BLaER1 (cell line): ENCODE measurements at regions not wholly inside any gene's neighbourhood (a gene's known extent, or its start where the extent isn't known, plus 50 kb on each side); places are given as distances from the start of the nearest gene placed in this dataset.
"Not testable (repeated sequence)": the region's sequence is repeated elsewhere in the genome, so short reads cannot be mapped to it uniquely, and the experiment has no call there.

ENCODE experiments used
- H3K27ac ChIP-seq: shearing (Covaris generic); formaldehyde crosslinking; 2 replicates; pipeline ENCODE4 v1.8.1; 2022
- H3K27me3 ChIP-seq: shearing (Covaris generic); formaldehyde crosslinking; 2 replicates; pipeline ENCODE4 v1.8.1; 2022
- H3K36me3 ChIP-seq: shearing (Covaris generic); formaldehyde crosslinking; 2 replicates; pipeline ENCODE4 v1.8.1; 2022
- H3K4me1 ChIP-seq: shearing (Covaris generic); formaldehyde crosslinking; 2 replicates; pipeline ENCODE4 v1.8.1; 2022
- H3K4me2 ChIP-seq: shearing (Covaris generic); formaldehyde crosslinking; 2 replicates; pipeline ENCODE4 v1.8.1; 2022
- H3K4me3 ChIP-seq: shearing (Covaris generic); formaldehyde crosslinking; 2 replicates; pipeline ENCODE4 v1.8.1; 2022
- H3K9ac ChIP-seq: shearing (Covaris generic); formaldehyde crosslinking; 2 replicates; pipeline ENCODE4 v1.8.1; 2022
- H3K9me3 ChIP-seq: shearing (Covaris generic); formaldehyde crosslinking; 2 replicates; pipeline ENCODE4 v1.8.1; 2022
- H4K20me1 ChIP-seq: shearing (Covaris generic); formaldehyde crosslinking; 2 replicates; pipeline ENCODE4 v1.8.1; 2022
- Cebpa-rat ChIP-seq: shearing (Covaris generic); IDR thresholded peaks from 2 replicates; pipeline ENCODE4 v1.8.1; 2022

- Histone ChIP-seq H4K20me1 (no peaks in the 10 kb centered on the region), H3K4me2 (no peak overlapping the region), H3K36me3 (no peaks in the 10 kb centered on the region), H3K9me3 (no peaks in the 10 kb centered on the region), H3K27me3 (no peaks in the 10 kb centered on the region), H3K9ac (no peak overlapping the region), H3K4me3 (no peak overlapping the region), H3K4me1 (no peaks in the 10 kb centered on the region), H3K27ac (no peak overlapping the region)
- no peak for TF ChIP-seq Cebpa-rat
Observed at GRCh38 chr10:36003031-36003600, 361.0 kb upstream of the FZD8 start.

- H3K27me3 ChIP-seq, result no peaks in the 10 kb centered on the region
- no peak overlapping the region for H3K4me2 ChIP-seq
- H3K27ac ChIP-seq, result no peak overlapping the region
- no peaks in the 10 kb centered on the region for H3K4me1 ChIP-seq
- no peaks in the 10 kb centered on the region for H4K20me1 ChIP-seq
- no peak for TF ChIP-seq Cebpa-rat
- H3K9me3 ChIP-seq, result no peaks in the 10 kb centered on the region
- H3K36me3 ChIP-seq, result no peaks in the 10 kb centered on the region
- no peak overlapping the region for H3K9ac ChIP-seq
- no peak overlapping the region for H3K4me3 ChIP-seq
Observed at GRCh38 chr10:36002445-36002844, 360.3 kb upstream of the FZD8 start.

GRCh38 chr10:36000754-36001153 is 358.7 kb upstream of the FZD8 start:
- not testable (repeated sequence) for H3K9ac ChIP-seq, H3K4me3 ChIP-seq, H3K27ac ChIP-seq

GRCh38 chr10:35998026-35998425 is 355.9 kb upstream of the FZD8 start:
- H3K27ac ChIP-seq, result no peak overlapping the region
- H3K4me2 ChIP-seq, result no peak overlapping the region
- H3K9ac ChIP-seq, result no peak overlapping the region
- H4K20me1 ChIP-seq, result no peaks in the 10 kb centered on the region
- no peaks in the 10 kb centered on the region for H3K4me1 ChIP-seq
- no peak for TF ChIP-seq Cebpa-rat
- no peaks in the 10 kb centered on the region for H3K36me3 ChIP-seq
- H3K27me3 ChIP-seq, result no peaks in the 10 kb centered on the region
- H3K4me3 ChIP-seq, result no peak overlapping the region
- no peaks in the 10 kb centered on the region for H3K9me3 ChIP-seq

More at GRCh38 chr10:36000754-36001153, 358.7 kb upstream of the FZD8 start:
- not testable (repeated sequence) for H3K36me3 ChIP-seq, H3K9me3 ChIP-seq, H3K4me2 ChIP-seq, H3K27me3 ChIP-seq, H3K4me1 ChIP-seq, H4K20me1 ChIP-seq

- TF ChIP-seq Cebpa-rat, result no peak
- Histone ChIP-seq H3K27me3 (no peaks in the 10 kb centered on the region), H4K20me1 (no peaks in the 10 kb centered on the region), H3K4me1 (no peaks in the 10 kb centered on the region), H3K4me2 (no peak overlapping the region), H3K4me3 (no peak overlapping the region), H3K36me3 (no peaks in the 10 kb centered on the region), H3K9me3 (no peaks in the 10 kb centered on the region), H3K9ac (no peak overlapping the region), H3K27ac (no peak overlapping the region)
Observed at GRCh38 chr10:35995485-35995884, 353.4 kb upstream of the FZD8 start.

- no peak overlapping the region for H3K4me2 ChIP-seq
- no peak for TF ChIP-seq Cebpa-rat
- no peak overlapping the region for H3K4me3 ChIP-seq
- H3K4me1 ChIP-seq, result no peaks in the 10 kb centered on the region
- no peaks in the 10 kb centered on the region for H4K20me1 ChIP-seq
- H3K36me3 ChIP-seq, result no peaks in the 10 kb centered on the region
- no peak overlapping the region for H3K27ac ChIP-seq
- H3K9me3 ChIP-seq, result no peaks in the 10 kb centered on the region
- no peaks in the 10 kb centered on the region for H3K27me3 ChIP-seq
- H3K9ac ChIP-seq, result no peak overlapping the region
Observed at GRCh38 chr10:35993591-35994515, 351.8 kb upstream of the FZD8 start.

GRCh38 chr10:35992107-35992506 is 350.0 kb upstream of the FZD8 start:
- no peak for TF ChIP-seq Cebpa-rat
- no peaks in the 10 kb centered on the region for H3K27me3 ChIP-seq
- no peak overlapping the region for H3K4me3 ChIP-seq

GRCh38 chr10:35986756-35987502 is 344.8 kb upstream of the FZD8 start:
- Histone ChIP-seq H3K27me3 (no peaks in the 10 kb centered on the region), H3K9me3 (no peaks in the 10 kb centered on the region), H3K9ac (no peak overlapping the region), H3K4me1 (peaks cover 10% of the 10 kb centered on the region; the same call in 1 of the 2 replicates), H3K27ac (no peak overlapping the region), H3K36me3 (no peaks in the 10 kb centered on the region), H3K4me3 (no peak overlapping the region), H3K4me2 (no peak overlapping the region), H4K20me1 (no peaks in the 10 kb centered on the region)
- TF ChIP-seq Cebpa-rat, result no peak

More at GRCh38 chr10:35992107-35992506, 350.0 kb upstream of the FZD8 start:
- Histone ChIP-seq H3K4me2 (no peak overlapping the region), H3K9me3 (no peaks in the 10 kb centered on the region), H3K4me1 (no peaks in the 10 kb centered on the region), H4K20me1 (no peaks in the 10 kb centered on the region), H3K36me3 (no peaks in the 10 kb centered on the region), H3K27ac (no peak overlapping the region), H3K9ac (no peak overlapping the region)

GRCh38 chr10:35979116-35979515 is 337.0 kb upstream of the FZD8 start:
- no peaks in the 10 kb centered on the region for H3K27me3 ChIP-seq
- no peaks in the 10 kb centered on the region for H4K20me1 ChIP-seq
- no peak overlapping the region for H3K4me3 ChIP-seq
- no peak for TF ChIP-seq Cebpa-rat
- no peak overlapping the region for H3K4me2 ChIP-seq
- no peaks in the 10 kb centered on the region for H3K36me3 ChIP-seq
- H3K9ac ChIP-seq, result no peak overlapping the region
- no peaks in the 10 kb centered on the region for H3K9me3 ChIP-seq
- no peak overlapping the region for H3K27ac ChIP-seq
- no peaks in the 10 kb centered on the region for H3K4me1 ChIP-seq

GRCh38 chr10:35973912-35974591 is 332.0 kb upstream of the FZD8 start:
- not testable (repeated sequence) for H3K27me3 ChIP-seq, H3K4me2 ChIP-seq

More at GRCh38 chr10:35973912-35974591, 332.0 kb upstream of the FZD8 start:
- H4K20me1 ChIP-seq, H3K9me3 ChIP-seq, H3K4me1 ChIP-seq, H3K36me3 ChIP-seq, H3K9ac ChIP-seq, H3K4me3 ChIP-seq, H3K27ac ChIP-seq: not testable (repeated sequence)
